ENCODE measurements at regions not wholly inside any gene's neighbourhood (a gene's known extent, or its start where the extent isn't known, plus 50 kb on each side); places are given as distances from the start of the nearest gene placed in this dataset.

DNA sequence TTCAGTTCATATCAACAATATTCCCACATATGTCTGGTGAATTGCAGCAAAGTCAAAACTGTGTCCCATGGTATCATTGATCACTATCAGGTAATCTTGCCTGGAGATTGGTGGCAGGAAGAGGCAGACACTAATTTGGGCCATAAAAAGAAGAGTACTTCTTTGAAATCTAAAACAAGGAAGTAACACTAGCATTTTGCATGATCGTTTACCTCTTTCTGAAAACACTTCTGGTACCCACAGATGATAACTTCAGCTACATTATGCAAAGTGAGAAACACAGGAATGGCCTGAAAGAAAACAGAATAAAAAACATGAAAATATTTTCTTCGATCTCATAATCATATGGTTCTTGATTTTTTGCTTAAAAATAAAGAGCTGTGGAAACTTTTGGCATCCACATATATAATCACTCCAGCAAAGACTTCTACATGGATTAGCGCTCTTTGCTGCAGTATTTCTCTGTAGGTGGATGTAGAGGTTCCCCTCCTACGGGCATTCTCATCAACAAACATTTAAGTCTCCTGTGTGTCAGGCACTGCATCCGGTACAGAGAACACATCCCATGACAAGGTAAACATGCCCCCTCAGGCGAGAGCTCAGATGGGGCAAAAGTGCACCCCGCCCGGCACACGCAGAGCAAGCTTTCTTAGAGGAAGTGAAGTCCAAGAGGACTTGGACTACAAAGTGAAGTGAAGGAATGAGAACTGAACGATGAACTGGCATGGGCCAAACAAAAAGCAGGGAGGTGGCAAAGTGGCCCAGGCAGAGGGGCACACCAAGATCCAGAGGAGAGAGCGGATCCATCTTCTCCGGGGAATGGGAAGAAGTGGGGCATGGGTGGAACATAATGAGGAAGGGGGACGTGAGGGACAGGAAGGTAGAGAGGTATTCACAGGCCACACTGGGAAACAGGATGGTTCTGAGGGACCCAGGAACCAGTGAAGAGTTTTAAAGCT is 68.0 kb upstream of the RIOK3 start:
- Histone ChIP-seq H4K20me1 (ENCODE audit: insufficient read depth, low read length) (no peaks in the 10 kb centered on the region), H3K9me3 (ENCODE audit: low read length) (no peaks in the 10 kb centered on the region), H3K4me1 (ENCODE audit: insufficient read depth, low read length) (peaks cover 54% of the 10 kb centered on the region), H2AFZ (ENCODE audit: low read length) (no peak overlapping the region), H3K79me2 (ENCODE audit: insufficient read depth, low read length) (no peaks in the 10 kb centered on the region), H3K4me3 (replicated peaks in 1 of 3; ENCODE audit: insufficient read depth in 1 of 3, low read depth in 2 of 3, low read length in 3 of 3) (no peak overlapping the region), H3K9ac (ENCODE audit: insufficient read depth, low read depth, low read length) (no peak overlapping the region), H3K27me3 (ENCODE audit: control insufficient read depth in 1 of 2, insufficient read depth in 2 of 2, low read length in 2 of 2) (no peaks in the 10 kb centered on the region), H3K27ac (ENCODE audit: extremely low read length, insufficient read depth, low read length) (peak overlapping the region; percentile 59), H3K4me2 (ENCODE audit: low read depth, low read length) (peak overlapping the region; percentile 54), H3K36me3 (replicated peaks in 1 of 2; ENCODE audit: control insufficient read depth in 1 of 2, insufficient read depth in 2 of 2, low read length in 2 of 2) (no peaks in the 10 kb centered on the region; a peak in 1 of 5 replicates)
- DNase-seq (ENCODE audit: low spot score) (peak; percentile 73), FAIRE-seq (peak; percentile 66), ATAC-seq (peak; percentile 86)
- intact Hi-C loops (cut with micrococcal nuclease; ENCODE audit: unreplicated experiment) = no loop called here
- ChIA-PET CTCF (ENCODE audit: low intra/inter-chr PET ratio, low total read pairs) (no interaction called here), POLR2A (interaction anchor here (0.7 to 1.6 kb wide), 5 partner anchors 16 to 251 kb away, joined by 3 to 10 read pairs (median 4); partner anchors contain the start of gene CABLES1)
- in situ Hi-C loops (cut with HindIII; ENCODE audit: extremely low pct_ligation_motif_present, low pct_unique_long_range_greater_than_20kb) = no loop called here
- WGBS (ENCODE audit: low lambda C conversion rate) = 26% methylated on average over 13 of the region's 13 CpGs
- BruUV-seq (replicated peaks) = no TSS peak
- TF ChIP-seq ZMYM3 (CRISPR knock-in tag; IDR thresholded peaks at IDR 0.05) (peak; percentile 89), MAFF (IDR thresholded peaks at IDR 0.05; ENCODE audit: low read depth, low read length) (no peak), NFIC (IDR thresholded peaks at IDR 0.05; ENCODE audit: low read length) (peak; percentile 68; the same call in 1 of the 2 replicates), SOX5 (CRISPR knock-in tag; IDR thresholded peaks at IDR 0.05; ENCODE audit: borderline replicate concordance) (peak; percentile 77; the same call in 1 of the 2 replicates), ZNF343 (CRISPR knock-in tag; IDR thresholded peaks at IDR 0.05) (no peak), ZMYM4 (CRISPR knock-in tag; IDR thresholded peaks at IDR 0.05) (peak; percentile 84), ISL2 (CRISPR knock-in tag; IDR thresholded peaks at IDR 0.05) (peak; percentile 38; the same call in 1 of the 2 replicates), ZNF747 (CRISPR knock-in tag; IDR thresholded peaks at IDR 0.05; ENCODE audit: borderline replicate concordance) (no peak), RARA (CRISPR knock-in tag; IDR thresholded peaks at IDR 0.05) (peak; percentile 97), ARID2 (CRISPR knock-in tag; IDR thresholded peaks at IDR 0.05; ENCODE audit: borderline replicate concordance) (no peak), KMT2A (CRISPR knock-in tag; IDR thresholded peaks at IDR 0.05) (peak; percentile 25; the same call in 1 of the 2 replicates), FOXA1 (IDR thresholded peaks at IDR 0.05) (no peak), FOXA1 (CRISPR knock-in tag; IDR thresholded peaks at IDR 0.05) (peak; percentile 97), ELF3 (CRISPR knock-in tag; IDR thresholded peaks at IDR 0.05) (peak; percentile 94), SIX1 (CRISPR knock-in tag; IDR thresholded peaks at IDR 0.05; ENCODE audit: borderline replicate concordance) (peak; percentile 29; the same call in 1 of the 2 replicates), NR2C2 (CRISPR knock-in tag; IDR thresholded peaks at IDR 0.05; ENCODE audit: borderline replicate concordance) (no peak), ZNF331 (CRISPR knock-in tag; IDR thresholded peaks at IDR 0.05) (peak; percentile 47; the same call in 1 of the 2 replicates), MIXL1 (CRISPR knock-in tag; IDR thresholded peaks at IDR 0.05) (peak; percentile 78; the same call in 1 of the 2 replicates)
- TF ChIP-seq, protein P1, sequence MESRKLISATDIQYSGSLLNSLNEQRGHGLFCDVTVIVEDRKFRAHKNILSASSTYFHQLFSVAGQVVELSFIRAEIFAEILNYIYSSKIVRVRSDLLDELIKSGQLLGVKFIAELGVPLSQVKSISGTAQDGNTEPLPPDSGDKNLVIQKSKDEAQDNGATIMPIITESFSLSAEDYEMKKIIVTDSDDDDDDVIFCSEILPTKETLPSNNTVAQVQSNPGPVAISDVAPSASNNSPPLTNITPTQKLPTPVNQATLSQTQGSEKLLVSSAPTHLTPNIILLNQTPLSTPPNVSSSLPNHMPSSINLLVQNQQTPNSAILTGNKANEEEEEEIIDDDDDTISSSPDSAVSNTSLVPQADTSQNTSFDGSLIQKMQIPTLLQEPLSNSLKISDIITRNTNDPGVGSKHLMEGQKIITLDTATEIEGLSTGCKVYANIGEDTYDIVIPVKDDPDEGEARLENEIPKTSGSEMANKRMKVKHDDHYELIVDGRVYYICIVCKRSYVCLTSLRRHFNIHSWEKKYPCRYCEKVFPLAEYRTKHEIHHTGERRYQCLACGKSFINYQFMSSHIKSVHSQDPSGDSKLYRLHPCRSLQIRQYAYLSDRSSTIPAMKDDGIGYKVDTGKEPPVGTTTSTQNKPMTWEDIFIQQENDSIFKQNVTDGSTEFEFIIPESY (CRISPR knock-in tag; IDR thresholded peaks at IDR 0.05) = peak; percentile 89
